GM19193 (cell line): ENCODE measurements at regions not wholly inside any gene's neighbourhood (a gene's known extent, or its start where the extent isn't known, plus 50 kb on each side); places are given as distances from the start of the nearest gene placed in this dataset.

ENCODE experiments used
- POLR2A ChIP-seq: IDR thresholded peaks from 4 replicates; pipeline ENCODE4 v1.6.1; 2011; ENCODE audit not compliant: insufficient read depth, insufficient read length; ENCODE audit errors: extremely low read depth

DNA sequence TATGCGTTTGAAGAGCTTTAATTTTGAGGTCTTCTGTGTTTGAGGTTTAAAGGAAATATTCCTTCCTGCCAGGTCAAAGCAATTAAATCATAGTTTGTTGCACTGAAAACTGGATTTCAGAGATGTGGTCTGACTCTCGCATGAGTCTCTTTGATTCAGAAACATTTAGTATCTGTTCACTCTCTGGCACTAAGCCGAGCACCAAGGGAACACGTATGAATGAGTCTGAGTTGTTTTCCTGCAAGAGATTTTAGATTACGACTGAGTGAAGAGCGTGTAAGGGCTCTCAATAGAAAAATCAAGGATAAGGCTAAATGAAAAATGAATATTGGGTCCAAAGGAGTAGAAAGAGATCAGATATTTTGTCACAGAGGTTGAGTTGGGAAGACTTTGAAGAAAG is 875.4 kb upstream of the PRKX start:
- no peak for TF ChIP-seq POLR2A

DNA sequence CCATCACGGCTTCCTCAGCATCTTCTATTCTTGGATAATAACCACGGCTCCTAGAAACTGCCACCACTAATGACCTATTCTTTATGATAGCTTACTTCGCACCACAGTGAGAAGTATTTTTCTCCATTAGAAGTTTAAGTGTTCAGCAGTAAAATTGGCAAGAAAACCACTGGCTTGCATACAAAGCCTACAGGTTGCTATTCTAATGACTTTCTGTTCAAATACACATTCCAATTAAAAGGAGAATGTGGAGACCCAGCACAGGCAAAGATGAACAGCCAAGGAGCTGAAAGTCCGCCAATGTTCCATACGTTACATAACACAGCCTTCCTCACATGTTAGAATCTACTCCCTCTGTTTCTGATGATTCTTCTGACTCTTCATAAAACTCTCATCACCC is 875.0 kb upstream of the PRKX start:
- no peak for TF ChIP-seq POLR2A

DNA sequence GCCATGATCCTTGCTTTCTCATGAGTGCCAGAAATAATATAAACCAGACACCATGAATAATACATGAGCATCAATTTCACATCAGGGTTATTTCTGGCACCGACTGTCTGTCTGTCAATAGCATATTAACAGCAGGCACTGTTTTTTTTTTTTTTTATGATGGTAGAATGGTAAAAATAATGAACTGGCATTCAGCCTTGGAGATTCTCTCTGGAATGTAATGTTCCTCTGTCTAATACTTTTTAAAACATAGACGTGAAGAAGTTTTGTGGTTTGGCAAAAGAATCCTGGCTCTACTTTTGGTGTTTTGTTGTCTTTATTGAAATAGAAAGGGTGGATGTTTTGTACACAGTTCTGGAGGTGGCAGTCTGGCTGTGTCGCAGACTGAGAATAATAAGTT is 874.6 kb upstream of the PRKX start:
- TF ChIP-seq POLR2A = no peak

DNA sequence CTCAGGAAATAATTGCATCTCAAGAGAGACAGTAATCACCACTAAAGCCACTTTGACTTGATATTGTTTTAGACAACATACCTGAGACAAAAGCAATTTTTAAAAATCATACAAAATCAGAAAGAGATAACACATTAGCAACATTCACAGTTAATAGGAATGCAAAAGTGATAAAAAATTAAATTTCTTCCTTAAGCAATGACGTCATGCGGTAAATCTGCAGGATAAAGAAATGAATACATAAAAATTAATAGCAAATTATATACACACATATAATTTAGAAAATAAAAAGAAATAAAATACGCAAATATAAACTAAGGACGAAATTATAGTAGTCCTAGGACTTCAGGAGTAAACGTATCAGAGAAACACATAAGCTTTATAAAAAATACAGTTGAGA is 866.5 kb upstream of the PRKX start:
- no peak for TF ChIP-seq POLR2A

DNA sequence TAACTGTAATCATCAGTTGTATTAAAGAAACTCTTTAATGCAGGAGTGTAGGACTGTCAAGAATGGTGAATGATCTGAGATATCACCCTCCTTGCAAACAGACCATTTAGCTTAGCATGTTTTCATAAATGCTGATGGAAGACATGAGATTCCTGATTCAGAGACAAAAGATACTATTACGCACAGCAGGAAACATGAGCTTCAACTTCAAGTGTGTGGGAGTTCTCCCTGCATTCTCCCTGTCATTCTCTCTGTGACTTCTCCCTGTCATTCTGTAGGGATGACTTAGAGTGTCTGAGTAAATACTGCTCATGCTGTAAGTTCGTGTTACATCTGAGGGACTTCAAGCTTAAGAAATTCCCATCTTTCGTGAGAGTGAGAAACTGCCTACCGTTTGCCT is 866.0 kb upstream of the PRKX start:
- TF ChIP-seq POLR2A = no peak

DNA sequence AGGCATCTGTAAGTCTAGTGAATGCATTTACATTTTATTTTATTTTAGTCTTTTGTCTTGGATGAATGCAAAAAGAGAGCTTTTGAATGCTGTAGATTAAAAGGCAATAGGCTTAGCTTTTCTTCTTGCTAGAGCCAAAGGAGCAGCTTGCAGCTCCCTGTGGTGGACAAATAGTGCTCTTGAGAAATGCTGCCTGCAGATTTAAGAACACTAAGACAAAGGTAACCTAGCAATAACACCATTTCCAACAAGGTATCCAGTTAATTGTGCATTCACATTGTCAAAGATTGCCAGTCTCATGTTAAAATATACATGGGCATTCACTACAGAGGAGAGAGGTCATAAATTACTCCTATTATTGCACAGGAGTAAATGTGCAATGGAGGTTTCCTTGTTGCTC is 859.2 kb upstream of the PRKX start:
- TF ChIP-seq POLR2A = no peak

DNA sequence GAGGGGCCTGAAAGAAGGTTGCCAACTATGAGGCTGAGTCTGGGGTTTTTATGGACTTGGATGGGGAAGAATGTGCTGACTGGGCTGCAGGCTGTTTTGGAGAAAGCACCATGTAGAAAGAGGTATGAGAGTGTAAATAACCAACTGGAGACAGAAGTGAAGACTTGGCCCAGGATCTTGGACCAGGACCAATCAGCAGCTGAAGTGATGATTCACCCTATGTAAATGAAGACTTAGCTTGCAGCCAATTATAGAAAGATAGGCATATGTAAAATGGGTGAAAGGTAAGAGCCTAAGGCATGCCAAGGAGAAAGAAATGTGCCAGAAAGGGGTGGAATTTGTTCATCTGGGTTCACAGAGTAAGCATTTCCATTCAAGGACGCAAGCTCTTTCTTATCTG is 856.7 kb upstream of the PRKX start:
- no peak for TF ChIP-seq POLR2A

DNA sequence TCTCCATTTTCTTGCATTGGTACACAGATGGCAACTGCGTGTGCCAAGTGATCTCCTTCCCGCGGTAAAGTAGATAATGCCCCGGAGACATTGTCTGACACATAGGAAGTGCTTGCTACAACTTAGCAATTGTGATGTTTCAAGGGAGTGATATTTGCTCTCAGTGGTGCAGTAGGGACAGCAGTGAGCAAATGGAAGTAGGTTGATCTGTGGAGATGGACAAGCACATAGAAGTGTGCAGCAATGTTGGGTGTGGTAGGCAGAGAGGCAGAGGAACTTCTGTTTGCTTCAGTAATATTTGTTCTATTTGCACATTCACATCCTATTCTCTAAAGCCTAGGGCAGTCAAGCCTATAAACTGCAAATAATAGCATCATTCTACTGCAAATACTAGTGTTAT is 846.7 kb upstream of the PRKX start:
- no peak for TF ChIP-seq POLR2A

DNA sequence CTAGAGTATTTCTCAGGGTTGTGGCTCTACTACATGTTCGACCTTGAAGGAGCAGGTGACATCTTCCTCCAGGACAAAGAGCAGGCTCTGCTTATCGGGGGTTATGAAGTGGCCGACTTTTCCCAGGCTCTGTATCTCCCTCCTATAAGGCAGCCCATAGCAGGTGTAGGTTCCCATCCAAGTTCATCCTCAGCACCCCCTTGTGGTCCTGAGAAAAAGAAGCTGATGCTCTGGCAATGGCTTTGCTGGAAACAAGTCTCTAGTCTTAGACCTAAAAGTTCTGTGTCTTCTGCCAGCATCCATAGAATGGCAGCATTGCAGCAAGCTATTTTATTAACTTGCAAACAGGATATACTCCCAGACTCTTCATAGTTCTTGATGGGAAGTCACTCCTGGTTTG is 836.6 kb upstream of the PRKX start:
- no peak for TF ChIP-seq POLR2A

DNA sequence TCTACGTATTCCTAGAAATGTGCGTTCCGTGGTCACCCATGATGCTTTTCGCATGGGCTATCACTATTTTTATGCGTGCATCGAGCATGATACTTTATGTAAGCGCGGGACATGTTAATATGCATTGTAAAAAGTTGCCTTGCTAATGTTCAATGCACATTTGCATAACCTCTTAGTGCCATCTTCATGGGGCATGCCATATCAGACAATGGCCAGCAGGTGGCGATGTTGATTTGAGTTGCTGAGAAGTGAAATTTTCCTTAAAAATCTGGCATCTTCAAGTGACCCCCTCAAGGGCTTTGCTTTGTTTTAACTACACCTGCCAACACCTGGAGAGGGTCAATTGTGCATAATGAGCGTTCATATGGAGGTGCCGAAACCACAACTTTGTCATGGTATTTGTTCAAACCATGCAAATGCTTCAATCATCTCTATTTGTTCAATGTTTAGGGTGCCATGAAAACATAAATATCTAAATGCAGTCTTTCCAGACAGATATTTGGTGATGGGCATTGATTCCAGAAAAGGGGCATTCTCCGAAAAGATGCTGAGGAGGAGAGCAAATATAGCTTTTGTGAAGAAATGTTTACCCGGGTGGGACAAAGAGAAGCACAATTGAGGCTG is 833.9 kb upstream of the PRKX start:
- TF ChIP-seq POLR2A = no peak

DNA sequence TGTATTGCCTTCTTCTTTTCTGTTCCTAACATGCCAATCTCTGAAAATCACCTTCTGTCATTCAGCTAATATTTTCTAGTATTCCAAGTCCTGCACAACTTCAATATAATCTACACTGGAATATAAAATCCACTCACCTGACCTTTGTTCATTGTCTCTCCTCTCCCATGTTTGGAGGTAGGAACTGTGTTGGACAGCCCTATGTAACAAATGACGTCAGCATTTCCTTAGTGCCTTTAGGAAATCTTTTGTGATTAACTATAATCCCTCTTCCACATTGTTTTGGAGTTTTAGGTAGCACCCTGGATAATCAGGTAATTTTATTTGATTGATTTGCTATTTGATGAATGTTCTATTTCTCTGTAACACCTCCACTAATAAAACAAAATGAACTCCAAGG is 814.8 kb upstream of the PRKX start:
- TF ChIP-seq POLR2A = no peak

DNA sequence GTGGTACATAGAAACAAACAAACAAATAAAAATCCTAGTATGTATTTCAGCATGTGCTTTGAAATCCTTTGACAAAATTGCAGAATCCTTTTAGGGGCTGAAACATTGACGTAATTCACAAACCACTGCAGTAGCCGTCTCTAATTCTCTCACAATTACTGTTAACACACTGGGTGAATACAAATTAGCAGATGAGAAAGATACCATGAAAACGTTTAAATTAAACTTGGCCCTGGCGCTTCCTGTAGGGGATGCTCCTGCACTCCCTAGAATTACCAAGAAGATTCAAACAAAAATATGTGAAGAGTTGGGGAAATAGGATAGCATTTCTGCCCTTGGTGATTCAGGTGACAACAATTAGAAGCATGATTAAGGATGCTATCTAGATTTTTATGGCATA is 772.5 kb upstream of the PRKX start:
- TF ChIP-seq POLR2A = no peak

DNA sequence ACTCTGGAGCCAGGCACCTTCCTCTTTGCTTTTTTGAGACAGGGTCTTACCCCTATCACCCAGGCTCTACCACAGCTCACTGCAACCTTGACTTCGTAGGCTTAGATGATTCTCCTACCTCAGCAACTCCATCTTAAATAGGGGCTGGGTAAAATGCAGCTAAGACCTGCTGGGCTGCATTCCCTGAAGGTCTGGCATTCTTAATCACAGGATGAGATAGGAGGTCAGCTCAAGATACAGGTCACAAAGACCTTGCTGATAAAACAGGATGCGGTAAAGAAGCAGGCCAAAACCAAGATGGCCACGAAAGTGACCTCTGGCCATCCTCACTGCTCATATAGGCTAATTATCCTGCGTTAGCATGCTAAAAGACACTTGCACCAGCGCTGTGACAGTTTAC is 770.8 kb upstream of the PRKX start:
- no peak for TF ChIP-seq POLR2A

DNA sequence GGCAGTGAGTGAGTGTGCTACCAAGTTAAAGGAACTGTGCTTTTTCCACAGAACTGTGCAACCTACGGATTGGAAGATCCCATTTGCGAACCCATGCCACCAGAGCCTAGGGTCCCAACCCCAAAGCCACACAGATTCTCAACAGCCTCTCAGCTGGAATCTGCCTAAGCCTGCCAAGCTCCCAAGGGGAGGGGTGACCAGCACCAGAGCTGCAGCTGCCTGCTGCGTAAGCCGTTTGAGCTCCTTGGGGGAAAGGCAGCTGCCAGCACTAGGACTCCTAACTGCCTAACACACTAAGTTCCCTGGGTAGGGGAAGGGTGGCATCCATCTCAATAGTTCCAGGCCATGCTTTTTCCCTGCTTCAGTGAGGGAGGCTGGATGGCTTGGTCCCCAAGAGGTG is 738.1 kb upstream of the PRKX start:
- TF ChIP-seq POLR2A = no peak

DNA sequence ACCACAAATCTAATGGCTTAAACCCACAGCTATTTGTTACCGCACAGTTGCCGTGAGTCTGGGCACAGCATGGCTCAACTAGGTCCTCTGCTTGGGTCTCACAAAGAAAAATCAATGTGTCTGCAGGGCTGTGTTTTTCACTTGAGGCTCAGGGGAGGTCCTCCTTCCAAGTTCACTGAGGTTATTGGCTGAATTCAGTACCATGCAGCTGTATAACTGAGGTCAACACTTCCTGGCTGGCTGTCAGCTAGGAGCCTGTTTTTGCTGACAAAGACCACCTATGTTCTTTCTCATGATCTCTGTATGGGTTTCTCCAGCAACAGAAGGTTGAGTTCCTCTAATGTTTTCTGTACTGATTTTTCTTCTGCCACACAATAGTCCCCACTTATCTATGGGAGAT is 736.7 kb upstream of the PRKX start:
- no peak for TF ChIP-seq POLR2A

DNA sequence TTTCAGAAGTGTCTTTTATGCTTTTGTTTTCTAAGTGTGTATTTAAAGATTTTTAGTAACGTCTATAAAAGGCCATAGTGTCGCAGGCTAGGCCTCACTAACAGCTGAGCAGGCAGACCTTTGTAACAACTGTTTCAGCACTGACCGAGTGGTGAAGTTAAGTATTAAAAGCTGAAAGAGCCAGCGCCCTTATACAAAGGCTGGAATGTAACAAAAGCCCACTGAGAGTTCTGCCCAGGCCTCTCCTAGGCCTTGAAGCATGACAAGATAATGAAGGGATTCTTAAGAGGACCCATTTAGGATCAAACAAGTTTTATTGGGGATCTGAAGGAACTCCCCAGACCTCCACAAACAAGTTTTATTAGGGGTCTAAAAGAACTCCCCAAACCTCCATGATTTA is 722.5 kb upstream of the PRKX start:
- TF ChIP-seq POLR2A = no peak

DNA sequence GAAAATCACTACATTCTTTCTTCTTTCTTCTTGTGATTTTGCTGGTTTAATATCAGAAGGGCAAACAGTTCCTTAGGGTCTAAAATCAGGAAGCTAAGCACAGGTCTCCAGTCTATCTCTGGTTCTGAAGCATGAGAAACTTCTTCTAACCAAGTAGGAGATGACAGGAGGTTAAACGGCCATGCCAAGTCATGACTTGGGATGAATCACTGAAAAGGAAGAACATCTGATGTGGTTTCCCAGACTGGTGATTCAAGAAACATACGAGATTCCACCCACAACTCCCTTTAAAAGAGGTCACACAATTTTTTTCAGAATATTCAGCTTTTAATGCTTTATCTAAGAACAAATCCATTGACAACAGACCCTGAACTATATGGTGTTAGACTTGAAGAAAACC is 684.0 kb upstream of the PRKX start:
- no peak for TF ChIP-seq POLR2A
